Stimulated activated CD4-positive, alpha-beta T cell treated with anti-CD3 and anti-CD28 coated beads, Interleukin-4, amount 100 ng/mL, for 1 hour (primary cell): ENCODE measurements at regions not wholly inside any gene's neighbourhood (a gene's known extent, or its start where the extent isn't known, plus 50 kb on each side); places are given as distances from the start of the nearest gene placed in this dataset.

ENCODE experiments used
- DNase-seq: peaks from one replicate; pipeline ENCODE4 v3.0.0-alpha.2; 2020

- DNase-seq, result no peak
Measured at GRCh38 chr1:234683861-234684632, 74.1 kb upstream of the IRF2BP2 start.

DNA sequence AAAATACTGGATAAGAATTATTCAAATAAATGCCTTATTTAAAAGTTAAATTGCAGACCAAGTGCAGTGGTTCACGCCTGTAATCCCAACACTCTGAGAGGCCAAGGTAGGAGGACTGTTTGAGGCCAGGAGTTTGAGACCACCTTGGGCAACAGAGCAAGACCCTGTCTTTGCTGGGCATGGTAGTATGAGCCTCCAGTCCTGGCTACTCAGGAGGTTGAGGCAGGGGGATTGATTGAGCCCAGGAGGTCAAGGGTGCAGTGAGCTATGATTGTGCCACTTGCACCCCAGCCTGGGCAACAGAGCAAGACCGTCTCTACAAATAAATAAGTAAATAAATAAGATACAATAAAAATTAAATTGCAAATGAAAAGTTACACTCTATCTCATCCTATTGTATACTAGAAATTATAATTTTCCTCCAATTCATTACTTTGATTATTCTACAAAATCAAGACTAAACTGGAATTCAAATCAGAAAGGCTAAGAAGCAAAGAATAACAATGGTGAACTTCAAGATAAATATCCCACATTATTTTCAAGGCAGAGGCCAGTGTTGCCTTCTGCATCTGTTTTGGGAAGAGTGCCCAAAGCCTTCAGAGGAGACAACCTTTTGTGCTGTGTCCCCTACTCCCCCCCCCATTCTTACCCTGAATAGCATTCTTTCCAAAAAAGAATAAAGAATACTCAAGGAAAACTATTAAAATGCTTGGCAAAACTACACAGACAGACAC, 73.3 kb upstream of the IRF2BP2 start:
- no peak for DNase-seq

DNA sequence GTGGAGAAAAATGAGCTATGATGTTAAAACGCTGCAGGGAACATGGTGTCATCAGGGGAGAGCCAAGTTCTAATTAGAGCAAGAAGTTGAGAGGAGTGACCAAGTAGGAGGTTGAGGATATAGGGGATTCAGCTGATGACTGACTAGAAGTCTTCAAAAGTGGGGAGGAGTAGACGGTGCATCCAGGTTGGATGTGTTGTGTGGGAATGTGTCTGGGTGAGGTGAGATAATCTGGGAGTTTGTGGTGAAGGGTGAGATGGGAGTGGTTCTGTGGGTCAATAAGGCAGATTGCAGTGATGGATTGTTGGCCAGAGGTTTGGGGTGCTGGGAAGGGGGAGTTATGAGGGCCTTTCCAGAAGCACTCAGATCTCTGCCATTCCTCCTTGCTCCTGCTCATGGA, 72.0 kb upstream of the IRF2BP2 start:
- no peak for DNase-seq

GRCh38 chr1:234681065-234681464, 71.1 kb upstream of the IRF2BP2 start:
- no peak for DNase-seq

GRCh38 chr1:234680331-234680904, 70.4 kb upstream of the IRF2BP2 start:
- no peak for DNase-seq

DNA sequence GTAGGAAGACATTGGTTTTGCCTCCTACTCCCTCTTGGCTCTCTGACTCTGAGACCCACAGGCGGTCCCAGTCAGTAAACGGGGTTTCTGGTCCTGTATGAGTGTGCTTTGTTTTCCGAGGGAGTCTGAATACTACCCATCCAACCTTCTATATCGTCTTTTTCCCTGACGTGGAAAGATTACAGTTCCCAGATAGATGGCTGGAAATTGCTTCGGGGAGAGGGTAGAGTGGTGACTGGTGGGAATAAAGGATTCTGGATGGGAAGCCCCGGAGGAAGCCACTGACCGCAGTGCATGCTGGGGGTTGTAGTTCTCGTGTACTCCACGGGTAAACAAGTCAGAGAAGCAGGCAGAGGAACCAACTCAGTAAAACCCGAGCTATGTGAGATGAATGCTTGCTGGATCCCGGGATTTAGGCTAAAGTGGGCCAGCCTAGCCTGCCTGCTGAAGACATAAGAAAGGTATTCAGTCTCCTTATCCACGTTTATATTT, 66.2 kb upstream of the IRF2BP2 start:
- peak; percentile 62 for DNase-seq

DNA sequence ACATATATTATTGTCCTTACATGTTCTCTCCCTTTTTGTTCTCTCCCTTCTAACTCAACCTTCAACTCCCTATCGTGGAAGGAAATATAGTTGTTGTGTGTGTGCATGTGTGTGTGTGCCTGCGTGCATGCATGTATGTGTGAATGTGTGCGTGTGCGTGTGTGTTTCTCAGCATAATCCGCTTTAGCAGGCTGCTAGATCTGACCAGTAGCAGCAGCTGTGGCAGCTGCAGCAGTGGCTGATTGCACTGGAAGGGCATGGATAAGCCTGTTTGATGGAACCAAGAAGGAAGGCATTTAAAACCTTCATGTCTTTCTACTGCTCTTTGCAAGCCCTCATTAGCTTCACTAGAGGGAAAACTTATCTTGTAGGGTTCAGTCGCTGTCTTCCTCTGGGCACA, 65.6 kb upstream of the IRF2BP2 start:
- DNase-seq, result no peak

GRCh38 chr1:234675006-234675405, 65.0 kb upstream of the IRF2BP2 start:
- no peak for DNase-seq

DNA sequence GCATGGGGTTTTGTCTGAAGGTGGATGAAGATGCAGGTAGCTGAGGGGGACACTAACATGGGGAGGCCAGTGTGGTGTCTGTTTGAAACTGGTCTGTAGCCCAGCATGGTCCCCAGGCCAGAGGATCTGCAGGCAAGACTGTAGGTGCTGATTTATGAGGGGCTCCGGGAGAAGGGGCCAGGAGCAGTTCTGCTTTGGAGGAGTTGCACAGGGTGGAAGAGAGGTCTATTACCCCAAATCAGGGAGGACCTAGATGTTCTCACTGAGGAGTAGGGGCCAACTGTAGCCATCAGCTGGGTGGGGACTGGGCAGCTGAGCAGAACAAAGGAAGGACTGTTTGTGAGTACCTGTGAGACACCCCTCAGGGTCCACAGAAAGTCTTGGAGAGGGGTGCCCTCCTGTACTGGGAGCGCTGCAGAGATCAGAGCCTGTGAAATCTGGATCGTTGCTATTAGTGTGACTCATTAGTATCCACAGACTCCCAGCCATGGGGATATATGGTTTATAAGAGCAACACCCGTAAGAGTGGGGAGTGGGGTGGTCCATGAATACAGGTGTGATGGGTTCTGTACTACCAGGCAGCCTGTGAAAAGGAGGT, 64.3 kb upstream of the IRF2BP2 start:
- DNase-seq, result no peak

DNA sequence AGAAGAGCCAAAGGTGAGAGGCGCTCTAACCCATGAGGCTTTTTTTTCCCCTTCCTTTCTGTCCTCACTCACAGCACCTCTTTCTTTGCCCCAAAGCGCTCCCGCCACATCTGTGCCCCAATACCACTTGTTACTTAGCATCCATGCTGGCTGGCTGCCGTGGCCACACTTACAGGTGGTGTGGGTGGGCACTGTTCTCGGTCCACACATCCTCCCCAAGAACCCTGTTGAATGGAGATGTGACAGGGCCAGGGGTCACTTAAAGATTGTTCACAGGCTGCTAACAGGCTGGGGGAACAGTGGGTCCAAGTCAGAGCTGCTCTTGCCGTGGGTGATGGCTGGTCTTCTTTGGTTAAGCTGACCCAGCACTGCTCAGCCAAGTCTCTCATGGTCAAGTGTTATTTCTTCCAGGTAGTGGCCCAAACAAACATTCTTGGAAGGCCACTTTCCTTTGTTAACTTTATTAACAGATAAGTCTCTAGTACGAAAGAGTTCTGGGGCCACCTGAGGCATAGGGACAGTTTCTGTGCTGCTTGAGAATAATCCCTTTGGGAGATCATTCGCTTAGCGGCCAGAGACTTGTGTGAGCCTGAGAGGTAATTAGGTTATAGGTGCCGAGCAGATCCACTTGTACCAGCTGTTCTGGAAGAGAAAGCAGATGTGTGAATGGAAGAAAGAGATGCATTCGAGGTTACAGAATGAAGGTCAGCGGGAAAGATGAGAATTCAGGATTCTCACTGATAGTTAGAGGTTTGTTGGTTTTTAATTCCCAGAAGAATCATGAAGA, 62.6 kb upstream of the IRF2BP2 start:
- no peak for DNase-seq

- DNase-seq, result no peak
Measured at GRCh38 chr1:234670967-234671626, 61.1 kb upstream of the IRF2BP2 start.

GRCh38 chr1:234669499-234669898, 59.5 kb upstream of the IRF2BP2 start:
- DNase-seq, result no peak

DNA sequence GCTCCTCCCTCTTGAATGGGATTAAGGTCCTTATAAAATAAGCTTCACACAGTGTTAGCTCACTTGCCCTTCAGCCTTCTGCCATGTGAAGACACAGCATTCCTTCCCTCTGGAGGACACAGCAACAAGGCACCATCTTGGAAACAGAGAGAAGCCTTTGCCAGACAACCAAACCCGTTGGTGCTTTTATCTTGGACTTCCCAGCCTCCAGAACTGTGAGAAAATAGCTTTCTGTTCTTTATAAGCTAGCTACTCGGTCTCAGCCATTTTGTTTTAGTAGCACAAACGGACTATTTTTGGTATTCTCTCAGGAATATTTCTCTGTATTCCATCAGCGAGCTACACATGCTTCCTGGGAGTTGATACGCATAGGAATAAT, 58.6 kb upstream of the IRF2BP2 start:
- no peak for DNase-seq

DNA sequence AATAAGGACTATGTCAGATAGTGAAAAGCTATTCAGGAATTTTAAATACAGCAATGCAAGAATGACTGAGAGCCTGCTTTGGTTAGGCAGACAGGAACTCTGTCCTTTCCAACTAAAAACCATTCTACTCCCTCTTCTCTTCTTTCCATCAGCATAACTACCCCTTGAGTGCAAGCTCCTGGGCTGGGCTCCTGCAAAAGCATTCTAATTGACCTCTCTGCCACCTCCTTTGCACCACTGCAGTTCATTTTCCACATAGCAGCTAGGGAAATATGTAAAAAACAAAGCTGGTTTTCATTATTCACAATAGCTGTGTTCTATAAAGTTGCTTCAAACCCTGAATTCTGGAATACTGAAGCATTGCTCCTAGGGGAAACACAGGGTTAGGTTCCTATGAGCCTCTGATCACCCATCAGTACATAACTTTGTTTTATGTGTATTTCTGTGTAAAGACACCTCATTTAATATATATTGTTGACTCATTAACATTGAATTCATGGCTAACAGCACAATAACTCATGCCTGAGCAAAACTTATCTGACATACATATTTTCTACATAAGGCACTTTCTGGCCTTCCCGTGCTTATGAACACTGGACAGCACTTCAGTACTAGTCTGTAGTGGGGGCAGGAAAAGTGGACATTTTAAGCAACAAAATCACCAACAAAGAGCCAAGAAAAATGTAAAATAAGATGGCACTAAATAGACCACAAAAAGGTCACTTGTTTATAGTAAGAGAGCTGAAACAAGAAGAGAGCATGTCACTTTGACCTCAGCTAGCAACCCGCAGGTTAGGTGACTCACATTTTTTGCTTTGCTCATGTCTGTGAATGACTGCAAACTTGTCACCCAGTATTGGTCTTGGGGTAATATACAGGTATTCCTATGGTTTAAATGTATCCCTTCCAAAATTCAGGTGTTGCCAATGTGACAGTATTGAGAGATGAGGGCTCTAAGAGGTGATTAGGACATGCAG, 57.9 kb upstream of the IRF2BP2 start:
- no peak for DNase-seq

DNA sequence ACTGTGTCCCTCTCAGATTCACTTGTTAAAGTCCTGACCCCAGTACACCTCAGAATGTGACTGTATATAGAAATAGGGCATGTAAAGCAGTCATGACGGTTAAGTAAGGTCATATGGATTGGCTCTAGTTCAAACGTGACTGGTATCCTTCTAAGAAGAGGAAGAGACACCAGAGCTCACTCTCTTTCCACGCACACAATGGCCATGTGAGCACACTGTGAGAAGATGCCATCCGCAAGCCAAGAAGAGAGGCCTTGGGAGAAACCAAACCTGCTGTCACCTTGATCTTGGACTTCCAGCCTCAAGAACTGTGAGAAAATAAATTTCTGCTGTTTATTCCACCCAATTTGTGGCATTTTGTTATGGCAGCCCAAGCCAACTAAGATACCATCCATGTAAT, 56.8 kb upstream of the IRF2BP2 start:
- no peak for DNase-seq

- no peak for DNase-seq
Measured at GRCh38 chr1:234665975-234666605, 56.1 kb upstream of the IRF2BP2 start.

DNA sequence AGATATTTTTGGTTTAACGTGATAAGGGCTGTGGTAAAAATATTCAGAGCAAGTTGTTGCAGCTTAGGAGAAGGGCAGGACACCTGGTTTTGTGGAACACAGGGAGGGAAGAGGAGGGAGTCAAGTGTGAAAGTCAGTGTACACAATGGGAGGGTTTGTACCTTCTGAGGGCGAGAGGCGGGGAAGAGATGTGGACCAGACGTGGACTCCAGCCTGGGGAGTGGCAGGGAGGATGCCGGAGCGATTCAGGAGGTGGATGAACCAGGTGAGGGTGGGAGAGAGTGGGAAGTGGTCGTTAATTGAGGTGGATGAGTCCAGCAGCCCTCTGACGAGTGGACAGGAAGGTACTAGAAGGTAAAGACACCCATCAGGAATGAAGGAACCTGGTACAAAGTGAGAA, 52.2 kb upstream of the IRF2BP2 start:
- no peak for DNase-seq

DNA sequence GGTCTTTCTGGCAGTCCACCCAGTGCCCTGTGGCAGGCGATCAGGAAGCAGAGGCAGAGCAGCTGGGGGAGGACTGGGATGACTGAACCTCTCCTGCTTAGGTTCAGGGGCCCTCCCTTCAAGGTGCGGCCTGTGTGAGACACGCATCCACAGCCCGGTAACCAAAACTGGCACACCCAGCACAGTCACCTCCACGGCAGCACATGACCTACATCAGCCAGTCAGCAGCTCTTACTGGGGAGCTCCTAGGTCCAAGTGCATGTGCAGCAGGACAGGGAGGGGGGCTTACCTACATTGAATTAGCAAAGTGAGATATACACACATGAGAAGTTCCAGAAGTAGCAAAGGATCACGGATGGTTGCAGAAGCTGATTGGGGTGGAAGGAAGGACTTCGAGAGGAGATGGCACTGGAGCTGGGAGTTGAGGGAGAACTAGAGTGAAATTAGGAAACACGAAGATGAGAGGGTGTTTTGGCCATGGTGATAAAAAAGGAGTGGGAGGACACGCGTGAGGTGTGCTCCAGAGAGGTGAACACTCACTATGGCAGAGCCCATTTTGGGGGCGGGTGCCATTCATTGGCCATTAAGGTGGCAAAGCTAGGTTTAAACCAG, 51.4 kb upstream of the IRF2BP2 start:
- no peak for DNase-seq

- DNase-seq, result no peak
Measured at GRCh38 chr1:234660536-234661316, 50.7 kb upstream of the IRF2BP2 start.
